ENCODE measurements at regions not wholly inside any gene's neighbourhood (a gene's known extent, or its start where the extent isn't known, plus 50 kb on each side); places are given as distances from the start of the nearest gene placed in this dataset.
"Not testable (repeated sequence)": the region's sequence is repeated elsewhere in the genome, so short reads cannot be mapped to it uniquely, and the experiment has no call there.

- TF ChIP-seq CTCF (conservative IDR thresholded peaks at IDR 0.05; ENCODE audit: low read depth) = no peak
- DNase-seq (ENCODE audit: low spot score) = no peak
- H3K27ac ChIP-seq = no peak overlapping the region
- POLR2A ChIA-PET (ENCODE audit: low non-redundant PET) = no interaction called here
- CTCF ChIA-PET = no interaction called here
These were observed 341.1 kb upstream of the LRRC3B start for GRCh38 chr3:26281284-26281985.

- DNase-seq (ENCODE audit: low spot score); CTCF ChIA-PET; POLR2A ChIA-PET (ENCODE audit: low non-redundant PET); H3K27ac ChIP-seq: not testable (repeated sequence)
These were observed 338.1 kb upstream of the LRRC3B start for GRCh38 chr3:26284503-26284902.

GRCh38 chr3:26291840-26292239 lies 330.7 kb upstream of the LRRC3B start:
- ChIA-PET POLR2A (ENCODE audit: low non-redundant PET) (no interaction called here), CTCF (no interaction called here)
- DNase-seq (ENCODE audit: low spot score) = no peak
- no peak overlapping the region for H3K27ac ChIP-seq
- no peak for TF ChIP-seq CTCF (conservative IDR thresholded peaks at IDR 0.05; ENCODE audit: low read depth)

GRCh38 chr3:26292780-26293179 lies 329.8 kb upstream of the LRRC3B start:
- ChIA-PET POLR2A (ENCODE audit: low non-redundant PET) (no interaction called here), CTCF (no interaction called here)
- no peak for DNase-seq (ENCODE audit: low spot score)
- H3K27ac ChIP-seq = no peak overlapping the region
- no peak for TF ChIP-seq CTCF (conservative IDR thresholded peaks at IDR 0.05; ENCODE audit: low read depth)

GRCh38 chr3:26293329-26293844 lies 329.2 kb upstream of the LRRC3B start:
- DNase-seq (ENCODE audit: low spot score) = no peak
- ChIA-PET CTCF (no interaction called here), POLR2A (ENCODE audit: low non-redundant PET) (no interaction called here)
- TF ChIP-seq CTCF (conservative IDR thresholded peaks at IDR 0.05; ENCODE audit: low read depth) = no peak
- H3K27ac ChIP-seq = no peak overlapping the region

- CTCF ChIA-PET = no interaction called here
- DNase-seq (ENCODE audit: low spot score) = no peak
- no peak overlapping the region for H3K27ac ChIP-seq
- POLR2A ChIA-PET (ENCODE audit: low non-redundant PET) = no interaction called here
- TF ChIP-seq CTCF (conservative IDR thresholded peaks at IDR 0.05; ENCODE audit: low read depth) = no peak
These were observed 315.4 kb upstream of the LRRC3B start for GRCh38 chr3:26307192-26307591.

- ChIA-PET CTCF (no interaction called here), POLR2A (ENCODE audit: low non-redundant PET) (no interaction called here)
- H3K27ac ChIP-seq = no peak overlapping the region
- no peak for TF ChIP-seq CTCF (conservative IDR thresholded peaks at IDR 0.05; ENCODE audit: low read depth)
- DNase-seq (ENCODE audit: low spot score) = no peak
These were observed 314.8 kb upstream of the LRRC3B start for GRCh38 chr3:26307787-26308186.

Data from RWPE1 (cell line).